GM23338 (cell line): ENCODE measurements at regions not wholly inside any gene's neighbourhood (a gene's known extent, or its start where the extent isn't known, plus 50 kb on each side); places are given as distances from the start of the nearest gene placed in this dataset.

Experiments
- ATAC-seq: fragments of 200-7000 bp; cut with Tn5 transposase; 3 replicates; pipeline ENCODE4 v1.9.1; 2020
- DNase-seq: peaks from one replicate; pipeline ENCODE4 v3.0.0-alpha.2; 2015; ENCODE audit warnings: low spot score
- H2AFZ ChIP-seq: fragments of 200-600 bp; sonication (generic); 2 replicates; pipeline ENCODE4 v1.8.0; 2016; ENCODE audit warnings: antibody characterized with exemption, mild to moderate bottlenecking, moderate library complexity
- H3F3A ChIP-seq: fragments of 200-600 bp; sonication (generic); replicated peaks from 2 replicates; pipeline ENCODE4 v1.8.0; 2017; ENCODE audit warnings: antibody characterized with exemption, mixed run types, low read depth
- H3K27ac ChIP-seq: fragments of 200-600 bp; sonication (generic); 2 replicates; pipeline ENCODE4 v1.6.1; 2016; ENCODE audit warnings: low read depth
- H3K27me3 ChIP-seq: fragments of 200-600 bp; sonication (generic); 2 replicates; pipeline ENCODE4 v1.8.0; 2016; ENCODE audit warnings: mild to moderate bottlenecking, mixed run types, moderate library complexity; ENCODE audit not compliant: insufficient read depth
- H3K36me3 ChIP-seq: fragments of 200-600 bp; sonication (generic); 2 replicates; pipeline ENCODE4 v1.8.0; 2016; ENCODE audit warnings: mild to moderate bottlenecking; ENCODE audit not compliant: insufficient read depth
- H3K4me1 ChIP-seq: fragments of 200-600 bp; sonication (generic); 2 replicates; pipeline ENCODE4 v1.8.0; 2016; ENCODE audit warnings: mild to moderate bottlenecking, moderate library complexity; ENCODE audit not compliant: insufficient read depth
- H3K4me2 ChIP-seq: fragments of 200-600 bp; sonication (generic); 2 replicates; pipeline ENCODE4 v1.7.1; 2017; ENCODE audit warnings: mixed run types
- H3K4me3 ChIP-seq: fragments of 200-600 bp; sonication (generic); 2 replicates; pipeline ENCODE4 v1.6.1; 2016; ENCODE audit warnings: mixed run types
- H3K79me2 ChIP-seq: fragments of 200-600 bp; sonication (generic); replicated peaks from 2 replicates; pipeline ENCODE4 v1.8.0; 2017; ENCODE audit warnings: mild to moderate bottlenecking; ENCODE audit not compliant: insufficient read depth
- H3K9me2 ChIP-seq: fragments of 200-600 bp; sonication (generic); 2 replicates; pipeline ENCODE4 v1.8.0; 2017; ENCODE audit not compliant: insufficient read depth
- H4K20me1 ChIP-seq: fragments of 200-600 bp; sonication (generic); replicated peaks from 2 replicates; pipeline ENCODE4 v1.8.0; 2017; ENCODE audit warnings: mild to moderate bottlenecking; ENCODE audit not compliant: insufficient read depth
- H3K27ac Mint-ChIP-seq: 2 replicates; pipeline ENCODE4 v1.8.0; 2020; ENCODE audit warnings: inconsistent platforms, mild to moderate bottlenecking, moderate library complexity, mixed read lengths
- H3K27me3 Mint-ChIP-seq: 3 replicates; pipeline ENCODE4 v1.8.0; 2022; ENCODE audit warnings: low read depth, mild to moderate bottlenecking, moderate library complexity, mixed read lengths, inconsistent platforms; ENCODE audit not compliant: insufficient read depth, poor library complexity
- H3K36me3 Mint-ChIP-seq: 3 replicates; pipeline ENCODE4 v1.8.0; 2021; ENCODE audit warnings: low read depth, mild to moderate bottlenecking, inconsistent platforms, moderate library complexity, mixed read lengths
- H3K4me1 Mint-ChIP-seq: 3 replicates; pipeline ENCODE4 v1.8.0; 2020; ENCODE audit warnings: mild to moderate bottlenecking, inconsistent platforms, mixed read lengths
- H3K4me3 Mint-ChIP-seq: 3 replicates; pipeline ENCODE4 v1.8.0; 2021; ENCODE audit warnings: moderate library complexity, mild to moderate bottlenecking, inconsistent platforms, mixed read lengths
- H3K9me3 Mint-ChIP-seq: 3 replicates; pipeline ENCODE4 v1.8.0; 2020; ENCODE audit warnings: moderate library complexity, mild to moderate bottlenecking, inconsistent platforms, mixed read lengths
- CREB1 ChIP-seq: fragments of 250-450 bp; sonication (Bioruptor Pico); IDR thresholded peaks from 2 replicates; pipeline ENCODE4 v1.5.0; 2020; ENCODE audit warnings: low read depth, mild to moderate bottlenecking, moderate library complexity
- EZH2 ChIP-seq: fragments of 200-600 bp; sonication (generic); IDR thresholded peaks from one replicate; pipeline ENCODE4 v1.8.0; 2017; ENCODE audit warnings: antibody characterized with exemption, mild to moderate bottlenecking, low read depth; ENCODE audit not compliant: unreplicated experiment
- EZH2phosphoT487 ChIP-seq: fragments of 200-600 bp; sonication (generic); IDR thresholded peaks from one replicate; pipeline ENCODE4 v1.8.1; 2018; ENCODE audit warnings: antibody characterized with exemption; ENCODE audit not compliant: unreplicated experiment
- JUNB ChIP-seq: IDR thresholded peaks from one replicate; pipeline ENCODE4 v1.6.1; 2016; ENCODE audit warnings: antibody characterized with exemption; ENCODE audit not compliant: unreplicated experiment
- NANOG ChIP-seq: IDR thresholded peaks from 2 replicates; pipeline ENCODE4 v1.6.1; 2016; ENCODE audit warnings: antibody characterized with exemption, borderline replicate concordance
- POLR2AphosphoS5 ChIP-seq: IDR thresholded peaks from 2 replicates; pipeline ENCODE4 v1.6.1; 2016; ENCODE audit warnings: antibody characterized with exemption, low read depth
- REST ChIP-seq: IDR thresholded peaks from one replicate; pipeline ENCODE4 v1.6.1; 2018; ENCODE audit warnings: antibody characterized with exemption; ENCODE audit not compliant: unreplicated experiment
- STAT1 ChIP-seq: IDR thresholded peaks from one replicate; pipeline ENCODE4 v1.6.1; 2016; ENCODE audit warnings: antibody characterized with exemption; ENCODE audit not compliant: unreplicated experiment
- ZNF114 ChIP-seq: fragments of 250-450 bp; sonication (Bioruptor Pico); IDR thresholded peaks from 2 replicates; pipeline ENCODE4 v1.5.0; 2020; ENCODE audit warnings: mild to moderate bottlenecking, moderate library complexity
- ZNF331 ChIP-seq: fragments of 250-450 bp; sonication (Bioruptor Pico); IDR thresholded peaks from 2 replicates; pipeline ENCODE4 v1.5.0; 2020; ENCODE audit warnings: low read depth, mild to moderate bottlenecking, moderate library complexity
- ZNF462 ChIP-seq: fragments of 250-450 bp; sonication (Bioruptor Pico); IDR thresholded peaks from 2 replicates; pipeline ENCODE4 v1.5.0; 2020; ENCODE audit warnings: mild to moderate bottlenecking, moderate library complexity
- TF ChIP-seq, protein P1 (sequence below), 2 experiments: fragments of 200-600 bp in 1 of 2; sonication (generic) in 1 of 2; conservative IDR thresholded peaks; 2 replicates each; pipeline versions ENCODE4 v1.5.1 to v1.6.1; 2016 to 2017; ENCODE audit warnings: antibody characterized with exemption in 2 of 2, low read depth in 2 of 2, mild to moderate bottlenecking in 2 of 2, moderate library complexity in 1 of 2

DNA sequence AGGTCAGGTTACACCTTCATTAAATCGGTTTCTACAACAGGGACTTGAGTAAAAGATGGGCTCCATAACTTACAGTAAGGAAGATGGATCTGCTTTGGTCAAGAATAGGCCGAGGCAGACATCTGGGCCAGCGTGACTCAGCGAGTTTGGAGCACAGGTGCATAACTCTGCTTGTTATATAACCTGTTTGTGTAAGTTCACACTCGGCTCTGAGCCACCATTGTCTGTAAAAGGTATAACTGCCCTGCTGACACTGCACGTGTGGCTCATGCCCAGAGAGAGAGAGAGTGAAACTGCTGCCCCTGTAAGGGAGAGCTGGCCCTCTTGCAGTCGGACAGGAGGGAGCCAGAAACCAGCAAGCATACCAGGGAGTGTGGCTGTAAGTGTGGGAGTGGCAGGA lies 737.9 kb upstream of the SLC35B3 start (continued):
- TF ChIP-seq ZNF462 (CRISPR knock-in tag) (no peak), POLR2AphosphoS5 (no peak), NANOG (no peak), ZNF114 (CRISPR knock-in tag) (no peak), CREB1 (no peak), REST (no peak)

GRCh38 chr6:9172096-9172495 lies 736.8 kb upstream of the SLC35B3 start:
- H3K27ac ChIP-seq = no peak overlapping the region
- H4K20me1 ChIP-seq = no peaks in the 10 kb centered on the region
- H3K4me2 ChIP-seq = no peak overlapping the region
- no peaks in the 10 kb centered on the region for H3K9me2 ChIP-seq
- Mint-ChIP-seq H3K9me3 (peaks cover 20% of the 10 kb centered on the region), H3K4me1 (no peaks in the 10 kb centered on the region; the same call in 2 of the 3 replicates), H3K27ac (no peak overlapping the region), H3K36me3 (0 out of 3 replicates have a peak, but pooled peaks cover 3% of the 10 kb centered on the region), H3K4me3 (no peak overlapping the region), H3K27me3 (peaks cover 3% of the 10 kb centered on the region)
- H3F3A ChIP-seq = no peaks in the 10 kb centered on the region
- DNase-seq (no peak), ATAC-seq (no peak)
- H3K27me3 ChIP-seq = no peaks in the 10 kb centered on the region
- no peak overlapping the region for H2AFZ ChIP-seq
- no peaks in the 10 kb centered on the region for H3K79me2 ChIP-seq
- no peaks in the 10 kb centered on the region for H3K36me3 ChIP-seq
- no peaks in the 10 kb centered on the region for H3K4me1 ChIP-seq
- no peak overlapping the region for H3K4me3 ChIP-seq
- TF ChIP-seq EZH2phosphoT487 = no peak
- TF ChIP-seq, protein P1, sequence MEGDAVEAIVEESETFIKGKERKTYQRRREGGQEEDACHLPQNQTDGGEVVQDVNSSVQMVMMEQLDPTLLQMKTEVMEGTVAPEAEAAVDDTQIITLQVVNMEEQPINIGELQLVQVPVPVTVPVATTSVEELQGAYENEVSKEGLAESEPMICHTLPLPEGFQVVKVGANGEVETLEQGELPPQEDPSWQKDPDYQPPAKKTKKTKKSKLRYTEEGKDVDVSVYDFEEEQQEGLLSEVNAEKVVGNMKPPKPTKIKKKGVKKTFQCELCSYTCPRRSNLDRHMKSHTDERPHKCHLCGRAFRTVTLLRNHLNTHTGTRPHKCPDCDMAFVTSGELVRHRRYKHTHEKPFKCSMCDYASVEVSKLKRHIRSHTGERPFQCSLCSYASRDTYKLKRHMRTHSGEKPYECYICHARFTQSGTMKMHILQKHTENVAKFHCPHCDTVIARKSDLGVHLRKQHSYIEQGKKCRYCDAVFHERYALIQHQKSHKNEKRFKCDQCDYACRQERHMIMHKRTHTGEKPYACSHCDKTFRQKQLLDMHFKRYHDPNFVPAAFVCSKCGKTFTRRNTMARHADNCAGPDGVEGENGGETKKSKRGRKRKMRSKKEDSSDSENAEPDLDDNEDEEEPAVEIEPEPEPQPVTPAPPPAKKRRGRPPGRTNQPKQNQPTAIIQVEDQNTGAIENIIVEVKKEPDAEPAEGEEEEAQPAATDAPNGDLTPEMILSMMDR (conservative IDR thresholded peaks at IDR 0.05; ENCODE audit: low read depth in 2 of 2) = no peak
- TF ChIP-seq POLR2AphosphoS5 = no peak
- TF ChIP-seq ZNF114 (CRISPR knock-in tag) = no peak
- TF ChIP-seq JUNB = no peak
- no peak for TF ChIP-seq ZNF331
- TF ChIP-seq NANOG = no peak
- TF ChIP-seq STAT1 = no peak
- TF ChIP-seq EZH2 = no peak
